NCI-H82 (cell line): ENCODE measurements at regions not wholly inside any gene's neighbourhood (a gene's known extent, or its start where the extent isn't known, plus 50 kb on each side); places are given as distances from the start of the nearest gene placed in this dataset.
"Not testable (repeated sequence)": the region's sequence is repeated elsewhere in the genome, so short reads cannot be mapped to it uniquely, and the experiment has no call there.

ENCODE experiments used
- DNase-seq: peaks from one replicate; lab custom pipeline; 2025; lab: John Stamatoyannopoulos, UW

- DNase-seq: peak; percentile 7
These were observed 160.4 kb downstream of the CPEB2 start for GRCh38 chr4:15162465-15163283.

DNA sequence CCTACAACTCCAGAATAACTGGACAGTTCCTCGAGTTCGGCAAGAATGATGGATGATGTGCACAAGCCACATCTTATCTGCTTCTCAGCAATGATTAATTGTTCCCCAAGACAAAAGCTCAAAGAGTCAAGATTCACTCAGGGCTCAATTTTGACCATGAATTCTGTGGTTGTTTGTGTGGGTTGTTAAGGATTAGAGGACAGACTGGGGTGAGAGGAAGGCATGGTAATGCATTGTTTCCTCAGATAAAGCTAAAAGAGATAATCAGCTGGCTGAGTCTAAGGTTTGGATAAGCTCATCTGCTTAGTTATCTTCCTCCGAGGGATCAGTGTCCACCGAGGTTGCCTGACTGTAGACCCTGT lies 161.0 kb downstream of the CPEB2 start:
- DNase-seq: no peak

GRCh38 chr4:15164571-15164970 lies 162.3 kb downstream of the CPEB2 start:
- no peak for DNase-seq

GRCh38 chr4:15167743-15168142 lies 165.5 kb downstream of the CPEB2 start:
- no peak for DNase-seq

- DNase-seq: peak; percentile 14
These were observed 166.5 kb downstream of the CPEB2 start for GRCh38 chr4:15168759-15169158.

GRCh38 chr4:15171725-15172124 lies 169.4 kb downstream of the CPEB2 start:
- no peak for DNase-seq

GRCh38 chr4:15173251-15173650 lies 171.0 kb downstream of the CPEB2 start:
- no peak for DNase-seq

- DNase-seq: not testable (repeated sequence)
These were observed 171.9 kb downstream of the CPEB2 start for GRCh38 chr4:15174168-15174567.

DNA sequence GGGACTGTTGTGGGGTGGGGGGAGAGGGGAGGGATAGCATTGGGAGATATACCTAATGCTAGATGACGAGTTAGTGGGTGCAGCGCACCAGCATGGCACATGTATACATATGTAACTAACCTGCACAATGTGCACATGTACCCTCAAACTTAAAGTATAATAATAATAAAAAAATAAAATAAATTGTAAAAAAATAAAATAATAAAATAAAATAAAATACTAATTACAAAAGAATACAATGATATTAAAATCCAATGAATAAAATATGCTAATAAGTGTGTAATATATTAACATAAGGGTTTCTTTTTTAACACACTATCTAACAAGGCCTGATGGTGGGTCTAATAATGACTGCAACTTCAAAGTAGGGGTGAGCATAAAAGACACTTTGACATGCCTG lies 177.6 kb downstream of the CPEB2 start:
- not testable (repeated sequence) for DNase-seq

- no peak for DNase-seq
These were observed 180.4 kb downstream of the CPEB2 start for GRCh38 chr4:15182600-15183220.

GRCh38 chr4:15186149-15186548 lies 183.9 kb downstream of the CPEB2 start:
- DNase-seq: no peak

GRCh38 chr4:15186806-15187205 lies 184.5 kb downstream of the CPEB2 start:
- DNase-seq: no peak

GRCh38 chr4:15188605-15189539 lies 186.6 kb downstream of the CPEB2 start:
- peak; percentile 14 for DNase-seq

- no peak for DNase-seq
These were observed 192.2 kb downstream of the CPEB2 start for GRCh38 chr4:15194520-15194919.

DNA sequence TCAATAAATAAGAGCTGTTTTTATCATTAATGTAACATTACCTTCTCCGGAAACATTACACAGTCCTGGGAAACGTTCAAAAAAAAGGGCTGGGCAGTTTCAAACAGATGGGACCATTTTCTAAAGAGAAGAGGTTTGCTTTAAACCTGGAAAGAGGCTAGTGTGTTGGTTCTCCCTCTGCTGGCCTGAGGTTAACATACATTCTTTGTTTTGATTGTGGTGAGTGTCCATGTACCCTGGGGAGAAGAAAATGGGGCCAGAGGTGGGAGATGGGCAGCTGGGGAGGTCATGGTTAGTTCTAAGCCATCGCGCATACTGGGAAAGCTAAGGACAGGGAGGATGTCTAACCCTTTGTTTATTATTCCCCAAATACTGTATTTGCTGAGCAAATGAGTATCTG lies 194.7 kb downstream of the CPEB2 start:
- DNase-seq: peak; percentile 24

DNA sequence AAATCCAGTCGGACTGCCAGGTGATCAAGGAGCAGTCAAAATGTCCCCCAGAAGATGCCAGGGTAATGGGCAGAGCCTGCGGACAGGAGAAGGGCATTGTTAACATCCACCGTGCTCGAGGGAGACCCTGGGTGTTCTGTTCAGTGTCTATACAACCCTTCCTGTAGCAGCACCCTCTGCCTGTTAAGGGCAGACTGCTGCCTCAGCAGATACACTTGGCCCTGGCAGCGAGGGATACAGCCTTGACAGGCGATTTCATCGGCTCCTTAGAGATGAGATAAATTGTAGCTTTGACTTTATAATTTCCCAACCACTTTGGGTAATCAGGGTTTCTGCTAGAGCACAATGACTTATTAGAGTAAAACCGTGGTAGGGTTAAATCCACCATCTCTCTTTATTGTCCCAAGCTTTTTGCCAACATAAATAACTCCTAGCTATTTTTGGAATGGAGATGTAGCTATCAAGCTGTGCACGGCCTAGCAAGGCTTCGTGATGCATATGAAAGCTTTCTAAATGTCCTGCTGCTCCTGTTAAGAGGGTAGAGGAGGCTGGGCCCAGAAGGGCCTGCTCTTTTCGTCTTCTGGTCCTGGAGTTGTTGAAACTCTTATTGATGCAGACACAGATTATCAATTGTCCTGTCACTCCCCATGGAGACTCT lies 195.9 kb downstream of the CPEB2 start:
- DNase-seq: no peak

DNA sequence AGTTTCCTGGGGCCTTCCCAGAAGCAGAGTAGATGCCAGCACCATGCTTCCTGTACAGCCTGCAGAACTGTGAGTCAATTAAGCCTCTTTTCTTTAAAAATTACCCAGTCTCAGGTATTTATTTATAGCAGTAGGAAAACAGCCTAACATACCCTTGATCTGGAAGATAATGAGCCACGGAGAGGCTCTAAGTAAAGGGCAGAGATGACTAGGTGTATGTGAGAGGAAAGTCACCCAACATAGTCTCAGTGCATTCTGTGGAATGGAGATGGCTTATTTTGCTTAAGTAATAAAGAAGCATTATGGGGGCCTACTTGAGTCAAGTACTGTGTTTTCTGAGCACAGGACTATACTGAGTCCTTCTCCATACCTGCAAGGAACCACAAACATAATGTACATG lies 199.5 kb downstream of the CPEB2 start:
- DNase-seq: no peak

DNA sequence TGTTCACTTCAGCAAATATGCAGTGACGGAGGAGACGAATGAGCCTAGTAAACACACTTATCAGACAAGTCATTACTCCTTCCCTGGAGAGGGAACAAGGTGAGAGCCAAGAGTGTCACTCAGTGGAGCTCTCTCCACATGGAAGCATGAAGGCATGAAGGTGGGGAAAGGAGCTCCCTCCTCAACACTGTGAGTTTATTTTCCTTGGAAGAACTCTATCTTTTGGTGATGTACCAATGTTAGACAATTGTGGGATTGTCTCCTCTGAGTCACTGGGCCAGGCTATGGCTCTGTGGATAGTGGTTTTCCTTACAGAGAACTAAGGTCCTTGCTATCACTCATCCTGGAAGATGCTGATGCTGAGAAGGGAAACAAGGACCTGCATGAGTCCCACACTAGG lies 200.2 kb downstream of the CPEB2 start:
- no peak for DNase-seq

GRCh38 chr4:15206526-15206925 lies 204.2 kb downstream of the CPEB2 start:
- DNase-seq: not testable (repeated sequence)

- no peak for DNase-seq
These were observed 211.2 kb downstream of the CPEB2 start for GRCh38 chr4:15213302-15213970.

DNA sequence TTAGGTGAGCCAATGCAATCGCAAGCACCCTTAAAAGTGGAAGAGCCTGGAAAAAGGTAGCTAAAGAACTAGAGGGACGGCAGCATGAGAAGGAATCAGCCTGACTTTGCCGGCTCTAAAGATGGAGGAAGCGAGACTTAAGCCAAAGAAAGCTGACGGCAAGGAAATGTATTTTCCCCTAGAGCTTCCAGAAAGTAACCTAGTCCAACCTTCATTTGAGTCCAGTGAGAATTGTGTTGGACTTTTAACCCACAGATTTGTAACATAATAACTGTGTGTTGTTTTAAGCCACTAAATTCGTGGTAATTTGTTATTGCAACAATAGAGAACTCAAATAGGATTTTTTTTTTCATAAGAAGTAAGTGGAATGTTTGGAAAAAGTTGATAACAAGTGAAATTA lies 212.7 kb upstream of the C1QTNF7 start:
- no peak for DNase-seq

GRCh38 chr4:15226203-15226602 lies 201.6 kb upstream of the C1QTNF7 start:
- no peak for DNase-seq
